GM12874 (cell line): ENCODE measurements at regions not wholly inside any gene's neighbourhood (a gene's known extent, or its start where the extent isn't known, plus 50 kb on each side); places are given as distances from the start of the nearest gene placed in this dataset.

Experiments used
- CTCF ChIP-seq: IDR thresholded peaks from 2 replicates; pipeline ENCODE4 v1.5.1; 2011; ENCODE audit warnings: low read depth, mild to moderate bottlenecking, control low read depth, low read length, moderate library complexity; ENCODE audit not compliant: insufficient read depth

GRCh38 chr22:47257976-47258375, 495.5 kb downstream of the TBC1D22A start:
- no peak for TF ChIP-seq CTCF

DNA sequence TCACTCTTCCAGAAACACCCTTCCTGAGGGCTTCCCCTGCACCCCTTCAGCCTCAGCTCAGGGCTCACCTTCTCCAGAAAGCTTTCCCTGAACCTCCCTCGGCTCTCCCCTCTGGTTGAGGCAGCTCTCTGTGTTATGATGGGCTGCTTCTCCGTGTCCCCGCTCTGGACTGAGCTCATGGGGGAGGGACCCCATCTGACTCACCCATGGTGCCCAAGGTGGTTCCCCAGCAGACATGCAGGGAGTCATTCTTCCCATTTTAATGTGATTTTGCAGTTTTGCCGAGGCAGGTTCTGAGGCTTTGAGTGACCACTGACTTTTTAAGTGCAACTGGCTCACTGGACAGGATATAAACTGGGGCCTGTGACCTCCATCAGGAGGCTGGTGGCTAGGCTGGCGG, 495.1 kb downstream of the TBC1D22A start:
- no peak for TF ChIP-seq CTCF

DNA sequence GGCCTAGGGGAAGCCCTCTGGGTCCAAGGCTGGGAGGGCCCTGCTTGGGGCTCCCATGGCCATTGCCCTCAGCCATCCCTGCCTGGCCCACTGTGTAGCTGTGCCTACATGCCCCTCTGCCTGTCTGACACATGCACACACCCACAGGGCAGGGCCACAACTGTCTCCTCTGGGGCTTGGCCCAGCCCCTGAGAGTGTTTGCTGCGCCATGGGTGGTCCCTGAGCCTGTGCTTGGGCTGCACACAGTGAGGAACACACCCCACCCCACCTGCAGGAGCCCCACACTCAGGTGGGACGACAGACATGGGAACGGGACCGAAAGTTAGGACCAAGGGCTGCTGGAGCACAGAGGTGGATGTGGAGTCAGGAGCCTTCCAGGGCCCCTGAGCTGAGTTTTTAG, 489.5 kb downstream of the TBC1D22A start:
- TF ChIP-seq CTCF = no peak

DNA sequence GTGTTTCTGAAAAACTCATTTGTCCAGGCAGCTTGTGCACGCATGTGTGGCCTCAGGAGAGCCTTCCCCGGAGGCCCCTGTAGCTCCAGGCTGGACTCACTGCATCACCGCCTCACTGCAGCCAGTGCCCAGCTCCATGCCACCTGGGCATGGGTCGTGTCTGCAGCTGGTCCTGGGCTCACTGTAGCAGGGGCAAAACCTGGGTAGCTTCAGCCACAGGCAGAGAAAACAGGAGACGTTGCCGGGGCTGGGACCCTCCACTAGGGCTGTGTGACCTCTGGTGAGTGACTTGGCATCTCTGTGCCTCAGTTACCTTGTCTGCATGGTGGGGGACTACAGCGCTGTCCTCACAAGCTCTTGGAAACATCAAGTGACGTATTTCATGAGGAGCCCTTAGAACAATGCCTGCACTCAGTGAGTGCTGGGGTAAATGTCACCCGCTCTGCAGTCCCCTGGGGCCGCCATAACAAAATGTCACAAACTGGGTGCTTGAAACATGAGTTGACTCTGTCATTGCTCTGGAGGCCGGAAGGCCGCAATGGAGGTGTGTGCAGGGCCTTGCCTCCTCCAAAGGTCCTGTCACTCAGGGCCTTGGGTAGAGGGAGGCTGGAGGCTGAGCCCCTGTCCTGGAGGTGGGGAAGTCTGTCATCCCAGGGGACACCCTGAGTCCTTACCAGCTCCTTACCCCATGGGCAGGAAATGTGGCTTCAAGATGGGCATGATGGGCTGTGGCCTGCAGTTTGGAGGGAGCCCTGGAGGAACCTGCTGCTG, 488.7 kb downstream of the TBC1D22A start:
- TF ChIP-seq CTCF = no peak

GRCh38 chr22:47249370-47249928, 487.0 kb downstream of the TBC1D22A start:
- no peak for TF ChIP-seq CTCF

DNA sequence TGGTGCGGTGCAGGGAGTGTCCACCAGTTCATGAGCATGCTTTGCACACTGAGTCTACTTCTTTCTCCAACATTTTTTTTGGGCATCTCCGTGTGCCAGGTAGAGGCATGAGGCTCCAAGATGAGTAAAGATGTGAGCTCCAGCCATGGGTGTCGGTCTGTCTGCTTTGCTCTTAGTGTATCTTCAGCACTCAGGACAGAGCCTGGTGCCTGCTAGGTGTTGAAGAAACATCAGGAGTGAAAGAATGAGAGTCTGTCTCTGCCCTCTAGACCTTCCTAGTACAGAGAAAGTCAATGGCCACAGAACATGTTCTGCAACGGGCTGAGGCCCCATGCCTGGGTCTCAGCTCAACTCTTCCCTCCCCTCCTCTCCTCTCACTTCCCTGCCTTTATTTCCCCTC, 486.5 kb downstream of the TBC1D22A start:
- TF ChIP-seq CTCF = no peak

DNA sequence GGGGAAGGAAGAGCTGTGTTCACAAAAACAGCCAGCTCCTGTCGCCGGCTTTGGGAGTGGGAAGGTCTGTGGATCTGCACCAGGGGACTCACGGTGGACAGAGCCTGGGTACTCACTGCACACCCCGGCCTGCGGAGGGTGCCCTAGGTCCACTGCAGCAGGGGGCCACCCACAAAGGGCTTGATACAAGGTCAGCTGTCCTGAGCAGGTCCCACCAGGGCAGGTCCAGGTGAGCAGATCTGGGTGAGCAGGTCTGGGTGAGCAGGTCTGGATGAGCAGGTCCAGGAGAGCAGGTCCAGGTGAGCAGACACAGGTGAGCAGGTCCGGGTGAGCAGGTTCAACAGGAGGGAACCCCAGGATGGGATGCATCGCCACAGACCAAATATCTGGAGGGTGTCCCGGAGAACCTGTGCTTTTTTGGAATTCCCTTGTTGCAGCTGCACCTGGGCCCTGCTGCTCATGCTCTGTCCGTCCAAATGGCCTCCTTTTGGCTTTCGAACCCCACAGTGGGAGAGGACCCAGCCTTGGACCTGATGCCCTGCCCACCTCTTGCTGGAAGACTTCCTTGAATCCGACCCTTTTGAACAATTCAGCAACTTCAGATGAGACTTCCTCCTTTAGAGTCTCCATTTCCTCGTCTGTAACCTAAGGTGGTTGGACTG, 485.3 kb downstream of the TBC1D22A start:
- TF ChIP-seq CTCF = no peak
